Muscle of arm (tissue), 1 donor: ENCODE measurements at regions not wholly inside any gene's neighbourhood (a gene's known extent, or its start where the extent isn't known, plus 50 kb on each side); places are given as distances from the start of the nearest gene placed in this dataset.

Experiments
- DNase-seq: peaks from one replicate; pipeline ENCODE4 v3.0.0-alpha.2; 2013

- no peak for DNase-seq
Measured at GRCh38 chr1:30295266-30295665, 428.1 kb downstream of the MATN1 start.

GRCh38 chr1:30294508-30294907 is 428.9 kb downstream of the MATN1 start:
- no peak for DNase-seq

GRCh38 chr1:30292451-30292850 is 430.9 kb downstream of the MATN1 start:
- no peak for DNase-seq

- peak; percentile 51 for DNase-seq
Measured at GRCh38 chr1:30291526-30291925, 431.9 kb downstream of the MATN1 start.

GRCh38 chr1:30290581-30290980 is 432.8 kb downstream of the MATN1 start:
- DNase-seq = no peak

GRCh38 chr1:30287976-30288375 is 435.4 kb downstream of the MATN1 start:
- DNase-seq = no peak

GRCh38 chr1:30286988-30287839 is 436.2 kb downstream of the MATN1 start:
- no peak for DNase-seq

GRCh38 chr1:30286241-30286987 is 437.0 kb downstream of the MATN1 start:
- DNase-seq = no peak

GRCh38 chr1:30285501-30285932 is 437.9 kb downstream of the MATN1 start:
- no peak for DNase-seq

GRCh38 chr1:30284728-30285475 is 438.5 kb downstream of the MATN1 start:
- no peak for DNase-seq

GRCh38 chr1:30284226-30284625 is 439.2 kb downstream of the MATN1 start:
- no peak for DNase-seq

- DNase-seq = no peak
Measured at GRCh38 chr1:30283199-30283962, 440.0 kb downstream of the MATN1 start.

GRCh38 chr1:30280572-30280971 is 442.8 kb downstream of the MATN1 start:
- DNase-seq = no peak

- DNase-seq = no peak
Measured at GRCh38 chr1:30277911-30278310, 445.5 kb downstream of the MATN1 start.

- DNase-seq = no peak
Measured at GRCh38 chr1:30277415-30277814, 446.0 kb downstream of the MATN1 start.

- no peak for DNase-seq
Measured at GRCh38 chr1:30275926-30276764, 447.2 kb downstream of the MATN1 start.

GRCh38 chr1:30274976-30275621 is 448.3 kb downstream of the MATN1 start:
- DNase-seq = no peak

- no peak for DNase-seq
Measured at GRCh38 chr1:30274173-30274970, 449.0 kb downstream of the MATN1 start.

GRCh38 chr1:30273456-30273855 is 449.9 kb downstream of the MATN1 start:
- DNase-seq = no peak
